PC-9 (cell line): ENCODE measurements at regions not wholly inside any gene's neighbourhood (a gene's known extent, or its start where the extent isn't known, plus 50 kb on each side); places are given as distances from the start of the nearest gene placed in this dataset.

Experiments
- BruUV-seq: library from RNA; stranded (reverse); fragments of 400-500 nt; replicated peaks from 2 replicates; lab custom pipeline; 2021; lab: Mats Ljungman, UMichigan
- CTCF ChIA-PET: fragments of 300-600 bp; sonication (Branson Sonifier 250); formaldehyde crosslinking; loops from one replicate; lab custom pipeline; 2022; ENCODE audit warnings: antibody characterized with exemption; lab: Charles Lee
- POLR2A ChIA-PET: fragments of 300-600 bp; sonication (Branson Sonifier 250); formaldehyde crosslinking; loops from one replicate; lab custom pipeline; 2022; ENCODE audit warnings: antibody characterized with exemption; ENCODE audit not compliant: unreplicated experiment; lab: Charles Lee
- DNase-seq, 2 experiments: peaks; one replicate each; pipeline versions ENCODE4 v3.0.0 to v3.0.0-alpha.2; 2015 to 2022; ENCODE audit warnings: mixed read lengths in 1 of 2
- H2AFZ ChIP-seq: fragments of 200-600 bp; sonication (generic); 2 replicates; pipeline ENCODE4 v1.8.1; 2017; ENCODE audit warnings: antibody characterized with exemption
- H3F3A ChIP-seq: fragments of 200-600 bp; sonication (generic); 2 replicates; pipeline ENCODE4 v1.8.1; 2017; ENCODE audit warnings: antibody characterized with exemption, mild to moderate bottlenecking, low read depth; ENCODE audit not compliant: insufficient read depth
- H3K27ac ChIP-seq: fragments of 200-600 bp; sonication (generic); 2 replicates; pipeline ENCODE4 v1.6.1; 2016; ENCODE audit warnings: mixed run types
- H3K27me3 ChIP-seq: fragments of 200-600 bp; sonication (generic); 2 replicates; pipeline ENCODE4 v1.6.1; 2016; ENCODE audit warnings: low read depth, mixed run types; ENCODE audit not compliant: insufficient read depth
- H3K36me3 ChIP-seq: fragments of 200-600 bp; sonication (generic); 2 replicates; pipeline ENCODE4 v1.6.1; 2016; ENCODE audit warnings: low read depth, mixed run types
- H3K4me1 ChIP-seq: fragments of 200-600 bp; sonication (generic); replicated peaks from 2 replicates; pipeline ENCODE4 v1.6.1; 2016; ENCODE audit warnings: mixed run types; ENCODE audit not compliant: insufficient read depth
- H3K4me2 ChIP-seq: fragments of 200-600 bp; sonication (generic); 2 replicates; pipeline ENCODE4 v1.6.1; 2017; ENCODE audit warnings: mixed run types
- H3K4me3 ChIP-seq: fragments of 200-600 bp; sonication (generic); 2 replicates; pipeline ENCODE4 v1.6.1; 2016; ENCODE audit warnings: mixed run types
- H3K79me2 ChIP-seq: fragments of 200-600 bp; sonication (generic); 2 replicates; pipeline ENCODE4 v1.6.1; 2017; ENCODE audit warnings: low read depth, mixed run types
- H3K9me2 ChIP-seq: fragments of 200-600 bp; sonication (generic); 2 replicates; pipeline ENCODE4 v1.8.1; 2017; ENCODE audit warnings: mild to moderate bottlenecking; ENCODE audit not compliant: insufficient read depth
- H3K9me3 ChIP-seq: fragments of 200-600 bp; sonication (generic); 2 replicates; pipeline ENCODE4 v1.8.1; 2016; ENCODE audit warnings: low read depth; ENCODE audit not compliant: insufficient read depth
- H4K20me1 ChIP-seq: fragments of 200-600 bp; sonication (generic); 2 replicates; pipeline ENCODE4 v1.8.1; 2017; ENCODE audit not compliant: insufficient read depth
- CTCF ChIP-seq: fragments of 200-600 bp; sonication (generic); conservative IDR thresholded peaks from 2 replicates; pipeline ENCODE4 v1.6.1; 2017; ENCODE audit warnings: mixed run types, antibody characterized with exemption, mild to moderate bottlenecking, moderate library complexity
- EZH2 ChIP-seq: fragments of 200-600 bp; sonication (generic); IDR thresholded peaks from 2 replicates; pipeline ENCODE4 v1.8.0; 2017; ENCODE audit warnings: antibody characterized with exemption, low read depth
- intact Hi-C: fragments of 100-400 bp; cut with micrococcal nuclease; formaldehyde crosslinking; loops from one replicate; pipeline ENCODE4 v1.10.0; 2022; ENCODE audit not compliant: unreplicated experiment

DNA sequence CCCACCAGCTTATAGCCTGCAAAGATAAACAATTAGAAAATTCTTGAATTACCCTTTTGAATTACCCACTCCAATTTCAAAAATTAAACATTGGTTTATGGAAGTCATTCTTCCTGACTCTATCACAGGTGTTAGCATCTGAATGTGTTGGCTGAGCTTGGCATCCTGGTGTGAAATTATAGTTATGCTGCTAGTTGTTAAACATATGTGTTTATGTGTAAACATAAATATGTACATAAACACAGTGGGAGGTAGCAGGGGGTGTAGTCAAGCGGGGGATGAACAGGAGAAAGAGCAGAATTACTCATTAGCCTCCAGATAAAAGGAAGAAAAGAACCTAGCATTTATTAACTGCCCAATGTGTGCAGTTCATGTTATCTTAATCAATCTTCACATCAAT, 530.2 kb downstream of the MCTP2 start:
- no peaks in the 10 kb centered on the region for H4K20me1 ChIP-seq
- no peaks in the 10 kb centered on the region for H3K79me2 ChIP-seq
- H3K4me3 ChIP-seq: no peak overlapping the region
- no peaks in the 10 kb centered on the region for H3K36me3 ChIP-seq
- H3F3A ChIP-seq: no peaks in the 10 kb centered on the region
- POLR2A ChIA-PET: no interaction called here
- intact Hi-C loops: no loop called here
- H3K4me1 ChIP-seq: no peaks in the 10 kb centered on the region
- no peak overlapping the region for H3K27ac ChIP-seq
- H3K27me3 ChIP-seq: peaks cover 15% of the 10 kb centered on the region; the same call in 1 of the 2 replicates
- BruUV-seq: no TSS peak
- H3K9me2 ChIP-seq: no peaks in the 10 kb centered on the region
- TF ChIP-seq CTCF: no peak
- TF ChIP-seq EZH2: no peak
- H3K4me2 ChIP-seq: no peak overlapping the region
- no peak overlapping the region for H2AFZ ChIP-seq
- CTCF ChIA-PET: no interaction called here
- DNase-seq: no peak
- H3K9me3 ChIP-seq: no peaks in the 10 kb centered on the region; the same call in 1 of the 2 replicates

DNA sequence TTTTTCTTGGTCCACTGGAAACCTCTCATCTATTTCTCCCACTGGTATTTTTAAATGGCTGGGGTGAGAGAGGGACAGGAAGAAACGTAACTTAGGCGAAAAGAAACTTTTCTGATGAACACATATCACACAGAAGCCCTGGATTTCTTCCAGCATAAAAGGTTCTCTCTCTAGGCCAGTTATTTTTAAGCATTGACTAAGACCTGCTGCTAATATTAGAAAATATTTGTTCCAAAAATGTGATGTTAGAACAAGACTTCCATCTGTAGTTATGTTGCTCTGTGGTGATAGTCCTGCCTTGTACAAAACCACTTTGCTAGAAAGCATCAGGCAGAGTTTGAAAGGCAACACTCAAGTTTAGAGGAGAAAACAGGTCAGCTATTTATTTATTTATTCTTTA, 537.7 kb downstream of the MCTP2 start:
- intact Hi-C loops: no loop called here
- TF ChIP-seq EZH2 (no peak), CTCF (no peak)

DNA sequence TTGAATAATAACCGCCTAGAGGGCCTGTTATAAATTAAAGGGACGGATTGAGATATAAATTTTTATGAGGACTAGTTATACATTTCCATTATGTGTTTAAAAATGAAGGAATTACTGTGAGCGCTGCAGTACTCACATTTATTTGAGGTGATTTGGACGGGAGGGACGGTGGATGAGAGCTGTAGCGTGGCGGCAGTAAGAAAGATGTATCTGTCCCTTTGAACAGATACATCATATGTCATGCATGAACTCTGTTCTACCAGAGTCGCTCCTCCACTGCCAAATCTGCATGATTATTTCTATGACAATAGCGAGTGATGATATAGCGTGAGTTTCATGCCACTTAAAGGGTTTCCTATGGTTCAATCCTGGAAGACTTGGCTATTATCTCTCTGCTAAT, 538.8 kb downstream of the MCTP2 start:
- no peak overlapping the region for H3K27ac ChIP-seq
- H3K27me3 ChIP-seq: peaks cover 2% of the 10 kb centered on the region; the same call in 1 of the 2 replicates
- H3K79me2 ChIP-seq: no peaks in the 10 kb centered on the region
- no peak overlapping the region for H3K4me3 ChIP-seq
- no peaks in the 10 kb centered on the region for H3K4me1 ChIP-seq
- no peaks in the 10 kb centered on the region for H4K20me1 ChIP-seq
- POLR2A ChIA-PET: no interaction called here
- no peaks in the 10 kb centered on the region for H3K36me3 ChIP-seq
- BruUV-seq: no TSS peak
- no peaks in the 10 kb centered on the region for H3K9me3 ChIP-seq
- intact Hi-C loops: no loop called here
- DNase-seq: no peak
- no peak overlapping the region for H3K4me2 ChIP-seq
- TF ChIP-seq EZH2: no peak
- TF ChIP-seq CTCF: no peak
- H3F3A ChIP-seq: no peaks in the 10 kb centered on the region
- CTCF ChIA-PET: no interaction called here
- no peaks in the 10 kb centered on the region for H3K9me2 ChIP-seq
- H2AFZ ChIP-seq: no peak overlapping the region

More for the DNA sequence above, 537.7 kb downstream of the MCTP2 start:
- H3K27ac ChIP-seq: no peak overlapping the region
- H3K9me3 ChIP-seq: no peaks in the 10 kb centered on the region
- H3K4me3 ChIP-seq: no peak overlapping the region
- H4K20me1 ChIP-seq: no peaks in the 10 kb centered on the region
- no peaks in the 10 kb centered on the region for H3K36me3 ChIP-seq
- ChIA-PET POLR2A (no interaction called here), CTCF (no interaction called here)
- no peaks in the 10 kb centered on the region for H3K9me2 ChIP-seq
- H2AFZ ChIP-seq: no peak overlapping the region
- H3F3A ChIP-seq: no peaks in the 10 kb centered on the region
- H3K4me2 ChIP-seq: no peak overlapping the region
- no peaks in the 10 kb centered on the region for H3K4me1 ChIP-seq
- H3K79me2 ChIP-seq: no peaks in the 10 kb centered on the region
- DNase-seq: no peak
- BruUV-seq: no TSS peak
- peaks cover 2% of the 10 kb centered on the region; the same call in 1 of the 2 replicates for H3K27me3 ChIP-seq
